Thyroid gland (tissue), 4 donors: ENCODE measurements at regions not wholly inside any gene's neighbourhood (a gene's known extent, or its start where the extent isn't known, plus 50 kb on each side); places are given as distances from the start of the nearest gene placed in this dataset.

Source experiments
- CTCF ChIP-seq, 6 experiments: fragments of 200-600 bp in 3 of 6; fragments of 450-650 bp in 3 of 6; sonication (generic) in 3 of 6; IDR thresholded peaks; one replicate each; pipeline ENCODE4 v1.5.1; 2016 to 2019; ENCODE audit warnings: antibody characterized with exemption in 6 of 6, mild to moderate bottlenecking in 2 of 6, inconsistent platforms in 1 of 6, moderate library complexity in 1 of 6
- POLR2A ChIP-seq, 2 donors: fragments of 450-650 bp; IDR thresholded peaks; one replicate each; pipeline ENCODE4 v1.6.1; 2017; ENCODE audit warnings: antibody characterized with exemption in 2 of 2, mild to moderate bottlenecking in 2 of 2, moderate library complexity in 1 of 2

GRCh38 chr5:1701216-1701864 is 98.3 kb downstream of the MRPL36 start:
- TF ChIP-seq CTCF (IDR thresholded peaks at IDR 0.05) (no peak), POLR2A (IDR thresholded peaks at IDR 0.05) (no peak)
